HEK293 (cell line): ENCODE measurements at regions not wholly inside any gene's neighbourhood (a gene's known extent, or its start where the extent isn't known, plus 50 kb on each side); places are given as distances from the start of the nearest gene placed in this dataset.
A peak's percentile ranks its signal among the peaks of the same experiment; 100 is the strongest.

Source experiments
- CTCF ChIA-PET: fragments of 350-600 bp; formaldehyde crosslinking; extraction: SDS; loops from one replicate; lab custom pipeline; 2021; ENCODE audit warnings: antibody characterized with exemption; lab: Yijun Ruan, JAX
- POLR2A ChIA-PET: fragments of 300-600 bp; formaldehyde crosslinking; extraction: SDS; loops from one replicate; lab custom pipeline; 2020; ENCODE audit warnings: antibody characterized with exemption, inconsistent platforms; lab: Yijun Ruan, JAX
- H3K27ac ChIP-seq: fragments of 200-500 bp; sonication (Bioruptor generic); 2 replicates; pipeline ENCODE4 v1.5.1; 2014; ENCODE audit warnings: low read depth, low read length, control low read depth, inconsistent platforms; ENCODE audit errors: extremely low read depth
- H3K36me3 ChIP-seq, 2 experiments: fragments of 200-500 bp in 1 of 2; sonication (Bioruptor generic) in 1 of 2; 1 replicate in 1 of 2; 2 replicates in 1 of 2; pipeline ENCODE4 v1.5.1; 2014 to 2017; ENCODE audit warnings: inconsistent platforms in 2 of 2, low read length in 2 of 2; ENCODE audit not compliant: control insufficient read depth in 2 of 2, insufficient read depth in 1 of 2
- H3K4me1 ChIP-seq: fragments of 200-500 bp; sonication (Bioruptor generic); 2 replicates; pipeline ENCODE4 v1.5.1; 2014; ENCODE audit warnings: mild to moderate bottlenecking, low read length, inconsistent platforms; ENCODE audit not compliant: control insufficient read depth, insufficient read depth
- H3K4me3 ChIP-seq: 2 replicates; pipeline ENCODE4 v1.5.1; 2011; ENCODE audit warnings: low read depth, mild to moderate bottlenecking, control low read depth, low read length, moderate library complexity
- H3K9me3 ChIP-seq: fragments of 200-500 bp; sonication (Bioruptor generic); 2 replicates; pipeline ENCODE4 v1.5.1; 2014; ENCODE audit warnings: low read depth, low read length, inconsistent platforms; ENCODE audit not compliant: control insufficient read depth, insufficient read depth
- GLIS2 ChIP-seq: fragments of 450-650 bp; formaldehyde crosslinking; IDR thresholded peaks from 2 replicates; pipeline ENCODE4 v1.5.1; 2016; ENCODE audit warnings: missing biosample characterization, missing genetic modification characterization
- HOXD13 ChIP-seq: sonication (generic); formaldehyde crosslinking; IDR thresholded peaks from 2 replicates; pipeline ENCODE4 v1.8.0; 2022; ENCODE audit warnings: missing genetic modification reagents, borderline replicate concordance
- KLF16 ChIP-seq: fragments of 450-650 bp; formaldehyde crosslinking; IDR thresholded peaks from 2 replicates; pipeline ENCODE4 v1.5.1; 2017; ENCODE audit warnings: missing biosample characterization, missing genetic modification characterization
- SETDB1 ChIP-seq: IDR thresholded peaks from one replicate; pipeline ENCODE4 v1.6.1; 2017; ENCODE audit warnings: mild to moderate bottlenecking, low read length, moderate library complexity, mixed read lengths; ENCODE audit not compliant: insufficient read length
- WT1 ChIP-seq: fragments of 450-650 bp; formaldehyde crosslinking; IDR thresholded peaks from 2 replicates; pipeline ENCODE4 v1.5.1; 2016; ENCODE audit warnings: missing biosample characterization, missing genetic modification characterization
- YY1 ChIP-seq: fragments of 450-650 bp; formaldehyde crosslinking; IDR thresholded peaks from 2 replicates; pipeline ENCODE4 v1.5.1; 2018; ENCODE audit warnings: missing biosample characterization, missing genetic modification characterization
- ZBTB49 ChIP-seq: fragments of 450-650 bp; formaldehyde crosslinking; IDR thresholded peaks from 2 replicates; pipeline ENCODE4 v1.5.1; 2016; ENCODE audit warnings: missing biosample characterization, missing genetic modification characterization, low read depth
- ZEB2 ChIP-seq: fragments of 450-650 bp; formaldehyde crosslinking; IDR thresholded peaks from 2 replicates; pipeline ENCODE4 v1.5.1; 2016; ENCODE audit warnings: missing biosample characterization, missing genetic modification characterization
- ZNF366 ChIP-seq: fragments of 450-650 bp; formaldehyde crosslinking; conservative IDR thresholded peaks from 2 replicates; pipeline ENCODE4 v1.5.1; 2016; ENCODE audit warnings: missing biosample characterization, missing genetic modification characterization
- ZNF404 ChIP-seq: fragments of 450-650 bp; formaldehyde crosslinking; IDR thresholded peaks from 2 replicates; pipeline ENCODE4 v1.5.1; 2017; ENCODE audit warnings: missing biosample characterization, missing genetic modification characterization
- ZNF514 ChIP-seq: fragments of 450-650 bp; formaldehyde crosslinking; IDR thresholded peaks from 2 replicates; pipeline ENCODE4 v1.5.1; 2016; ENCODE audit warnings: missing biosample characterization, missing genetic modification characterization
- ZNF654 ChIP-seq: fragments of 450-650 bp; formaldehyde crosslinking; IDR thresholded peaks from 2 replicates; pipeline ENCODE4 v1.5.1; 2016; ENCODE audit warnings: low read depth, missing biosample characterization, missing genetic modification characterization
- TF ChIP-seq, protein P1 (sequence below): fragments of 450-650 bp; formaldehyde crosslinking; IDR thresholded peaks from 2 replicates; pipeline ENCODE4 v1.5.1; 2017; ENCODE audit warnings: missing biosample characterization, missing genetic modification characterization

DNA sequence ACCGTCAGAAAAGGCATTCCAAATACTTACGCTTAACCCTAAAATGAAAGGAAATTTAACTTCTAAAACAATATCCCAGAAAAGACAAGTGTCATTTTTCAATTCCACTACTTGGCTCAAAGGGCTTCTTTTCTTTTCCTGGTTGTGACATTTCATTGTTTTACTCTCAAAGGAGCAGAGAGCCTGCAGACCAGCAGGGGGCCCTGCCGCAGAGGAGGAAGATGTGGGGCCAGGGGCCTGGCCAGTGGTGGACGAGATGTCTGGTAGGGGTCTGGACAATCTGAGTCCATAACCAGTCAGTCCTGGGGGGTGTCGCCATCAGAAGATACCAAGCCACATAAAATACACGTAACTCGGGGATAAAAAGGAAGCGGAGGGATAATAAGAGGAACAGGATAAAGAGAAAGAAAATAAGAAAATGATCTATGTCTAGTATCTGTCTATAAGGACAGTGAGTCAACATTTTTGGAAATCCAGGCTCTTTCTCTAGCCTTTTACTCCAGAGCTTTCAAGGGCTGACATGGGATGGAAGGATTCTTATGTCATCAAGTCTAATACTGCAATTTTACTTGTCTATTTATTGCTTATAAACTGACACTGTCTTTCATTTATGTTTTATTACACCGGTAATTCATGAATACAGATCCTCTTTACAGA lies 54.2 kb upstream of the ARHGEF3 start:
- ChIA-PET POLR2A (interaction anchor here (0.7 kb wide), 1 partner anchor 134 kb away, joined by 5 read pairs; no protein-coding TSS in a partner anchor), CTCF (interaction anchor here (0.7 to 1.5 kb wide), 6 partner anchors 10 to 38 kb away, joined by 3 to 4 read pairs (median 3); no protein-coding TSS in a partner anchor)
- Histone ChIP-seq H3K9me3 (no peaks in the 10 kb centered on the region), H3K36me3 (no peaks in the 10 kb centered on the region), H3K27ac (no peak overlapping the region), H3K4me1 (no peaks in the 10 kb centered on the region), H3K4me3 (no peak overlapping the region)
- TF ChIP-seq WT1 (tag by site-specific recombination) = no peak
- peak; percentile 24; the same call in 1 of the 2 replicates for TF ChIP-seq ZNF654
- TF ChIP-seq ZBTB49 (tag by site-specific recombination) = no peak
- no peak for TF ChIP-seq ZNF366 (tag by site-specific recombination)
- TF ChIP-seq GLIS2 (tag by site-specific recombination) = no peak

- H3K4me1 ChIP-seq = no peaks in the 10 kb centered on the region
- ChIA-PET POLR2A (interaction anchor here (0.7 kb wide), 1 partner anchor 133 kb away, joined by 5 read pairs; no protein-coding TSS in a partner anchor), CTCF (interaction anchor here (0.7 to 1.5 kb wide), 2 partner anchors 9 to 22 kb away, joined by 3 to 4 read pairs; no protein-coding TSS in a partner anchor)
- no peak overlapping the region for H3K27ac ChIP-seq
- no peaks in the 10 kb centered on the region for H3K36me3 ChIP-seq
- TF ChIP-seq ZNF404 = no peak
- TF ChIP-seq, protein P1, sequence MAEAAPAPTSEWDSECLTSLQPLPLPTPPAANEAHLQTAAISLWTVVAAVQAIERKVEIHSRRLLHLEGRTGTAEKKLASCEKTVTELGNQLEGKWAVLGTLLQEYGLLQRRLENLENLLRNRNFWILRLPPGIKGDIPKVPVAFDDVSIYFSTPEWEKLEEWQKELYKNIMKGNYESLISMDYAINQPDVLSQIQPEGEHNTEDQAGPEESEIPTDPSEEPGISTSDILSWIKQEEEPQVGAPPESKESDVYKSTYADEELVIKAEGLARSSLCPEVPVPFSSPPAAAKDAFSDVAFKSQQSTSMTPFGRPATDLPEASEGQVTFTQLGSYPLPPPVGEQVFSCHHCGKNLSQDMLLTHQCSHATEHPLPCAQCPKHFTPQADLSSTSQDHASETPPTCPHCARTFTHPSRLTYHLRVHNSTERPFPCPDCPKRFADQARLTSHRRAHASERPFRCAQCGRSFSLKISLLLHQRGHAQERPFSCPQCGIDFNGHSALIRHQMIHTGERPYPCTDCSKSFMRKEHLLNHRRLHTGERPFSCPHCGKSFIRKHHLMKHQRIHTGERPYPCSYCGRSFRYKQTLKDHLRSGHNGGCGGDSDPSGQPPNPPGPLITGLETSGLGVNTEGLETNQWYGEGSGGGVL (tag by site-specific recombination) = peak; percentile 40; the same call in 1 of the 2 replicates
- no peak for TF ChIP-seq HOXD13 (CRISPR knock-in tag)
- no peak for TF ChIP-seq ZNF514 (tag by site-specific recombination)
- TF ChIP-seq KLF16 (tag by site-specific recombination) = no peak
- TF ChIP-seq YY1 = no peak
- no peak overlapping the region for H3K4me3 ChIP-seq
- H3K9me3 ChIP-seq = no peaks in the 10 kb centered on the region
Measured at GRCh38 chr3:56854856-56855611, 53.3 kb upstream of the ARHGEF3 start.

DNA sequence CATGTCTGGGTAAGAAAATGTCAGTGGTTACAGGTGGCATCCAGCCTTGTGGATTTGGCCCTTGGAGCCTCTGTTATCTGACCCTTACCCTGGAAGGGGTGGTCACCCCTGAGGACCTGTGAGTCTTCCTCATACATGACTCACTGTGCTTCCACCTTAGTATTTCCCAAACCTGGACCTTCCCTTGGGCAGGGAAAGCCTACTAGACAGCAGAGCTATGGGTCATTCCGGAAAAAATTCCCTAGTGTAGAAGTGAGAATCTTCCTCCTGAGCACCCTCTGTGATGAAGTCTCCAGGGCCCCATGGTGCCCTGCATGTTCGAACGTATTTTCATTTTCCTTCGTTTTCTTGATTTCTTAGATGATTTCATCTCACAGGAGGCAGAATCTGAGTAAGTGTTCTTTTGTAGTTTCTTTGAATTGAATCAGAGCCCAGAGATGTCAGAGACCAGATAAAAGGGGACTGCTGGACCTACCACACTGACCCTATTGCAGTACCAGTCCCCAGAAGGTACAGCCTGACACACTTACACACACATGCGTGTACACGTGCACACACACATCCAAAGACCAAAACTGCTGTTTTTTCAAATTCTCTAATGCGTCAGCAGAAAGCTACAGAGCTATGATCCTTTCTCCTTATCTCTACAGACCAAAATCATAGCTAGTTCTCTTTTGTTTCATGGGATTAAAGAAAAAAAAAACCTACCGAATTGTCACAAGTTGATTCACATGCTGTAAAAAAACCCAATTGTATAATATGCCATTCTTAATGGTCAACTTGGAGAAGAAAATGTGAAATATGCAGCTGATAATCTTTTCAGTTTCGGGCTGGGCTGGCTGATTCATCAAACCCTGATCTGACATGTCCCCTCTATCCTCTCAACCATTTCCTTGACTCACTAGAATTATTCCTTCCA lies 50.5 kb upstream of the ARHGEF3 start:
- H3K4me1 ChIP-seq = no peaks in the 10 kb centered on the region
- no peaks in the 10 kb centered on the region for H3K9me3 ChIP-seq
- H3K27ac ChIP-seq = no peak overlapping the region
- TF ChIP-seq ZEB2 (tag by site-specific recombination) = no peak
- no peak for TF ChIP-seq SETDB1
- no peak for TF ChIP-seq ZNF514 (tag by site-specific recombination)
- H3K36me3 ChIP-seq = no peaks in the 10 kb centered on the region
- POLR2A ChIA-PET = no interaction called here
- CTCF ChIA-PET = no interaction called here
- H3K4me3 ChIP-seq = no peak overlapping the region
